ENCODE measurements at regions not wholly inside any gene's neighbourhood (a gene's known extent, or its start where the extent isn't known, plus 50 kb on each side); places are given as distances from the start of the nearest gene placed in this dataset.
A peak's percentile ranks its signal among the peaks of the same experiment; 100 is the strongest.

DNA sequence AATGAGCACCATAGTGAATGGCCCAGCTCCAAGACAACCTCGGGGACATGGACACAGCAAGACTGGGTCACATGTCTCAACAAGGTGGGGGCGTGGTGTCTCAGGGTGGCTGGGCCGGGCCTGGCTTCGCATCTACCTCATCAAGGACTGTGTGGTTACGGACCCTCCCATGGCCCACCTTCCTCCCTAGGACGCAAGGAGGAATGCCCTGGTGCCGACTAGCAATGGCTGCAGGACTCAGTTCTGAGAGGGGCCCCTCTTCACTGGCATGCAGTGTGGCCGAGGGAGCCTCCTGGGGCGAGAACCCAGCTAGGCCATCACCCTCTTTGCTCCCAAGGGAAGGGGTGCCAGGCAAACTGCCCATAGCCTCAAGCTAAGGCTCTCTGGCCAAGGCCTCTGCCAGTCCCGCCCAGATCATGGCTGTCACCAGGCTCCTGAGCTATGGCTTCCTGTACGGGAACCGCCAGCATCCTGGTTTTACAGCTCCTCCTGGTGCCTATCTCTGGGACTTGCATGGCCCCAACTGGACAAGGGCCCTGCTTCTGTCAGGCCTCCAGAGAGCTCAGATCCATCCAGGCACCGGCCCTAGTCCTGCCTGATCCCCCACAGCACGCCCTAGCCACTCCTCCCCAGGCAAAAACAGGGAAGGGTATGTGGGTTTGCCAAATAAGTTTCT, 218.0 kb upstream of the AGTR2 start:
- Histone ChIP-seq H3K36me3 (replicated peaks; ENCODE audit: insufficient read depth, low read depth) (no peaks in the 10 kb centered on the region), H3K4me3 (no peak overlapping the region), H3K27me3 (no peaks in the 10 kb centered on the region), H3K9me3 (ENCODE audit: low read depth) (no peaks in the 10 kb centered on the region), H2AFZ (no peak overlapping the region), H3K79me2 (peaks cover 88% of the 10 kb centered on the region), H3K4me2 (no peak overlapping the region), H3K27ac (no peak overlapping the region), H4K20me1 (ENCODE audit: insufficient read depth, poor library complexity, severe bottlenecking) (no peaks in the 10 kb centered on the region), H3K9me2 (replicated peaks; ENCODE audit: insufficient read depth) (no peaks in the 10 kb centered on the region), H3K4me1 (ENCODE audit: insufficient read depth) (peaks cover 4% of the 10 kb centered on the region)
- WGBS (ENCODE audit: low lambda C conversion rate, missing lambda C conversion rate), result 92% methylated on average over 14 of the region's 14 CpGs
- DNase-seq (ENCODE audit: low spot score), result no peak
- TF ChIP-seq, protein P1, sequence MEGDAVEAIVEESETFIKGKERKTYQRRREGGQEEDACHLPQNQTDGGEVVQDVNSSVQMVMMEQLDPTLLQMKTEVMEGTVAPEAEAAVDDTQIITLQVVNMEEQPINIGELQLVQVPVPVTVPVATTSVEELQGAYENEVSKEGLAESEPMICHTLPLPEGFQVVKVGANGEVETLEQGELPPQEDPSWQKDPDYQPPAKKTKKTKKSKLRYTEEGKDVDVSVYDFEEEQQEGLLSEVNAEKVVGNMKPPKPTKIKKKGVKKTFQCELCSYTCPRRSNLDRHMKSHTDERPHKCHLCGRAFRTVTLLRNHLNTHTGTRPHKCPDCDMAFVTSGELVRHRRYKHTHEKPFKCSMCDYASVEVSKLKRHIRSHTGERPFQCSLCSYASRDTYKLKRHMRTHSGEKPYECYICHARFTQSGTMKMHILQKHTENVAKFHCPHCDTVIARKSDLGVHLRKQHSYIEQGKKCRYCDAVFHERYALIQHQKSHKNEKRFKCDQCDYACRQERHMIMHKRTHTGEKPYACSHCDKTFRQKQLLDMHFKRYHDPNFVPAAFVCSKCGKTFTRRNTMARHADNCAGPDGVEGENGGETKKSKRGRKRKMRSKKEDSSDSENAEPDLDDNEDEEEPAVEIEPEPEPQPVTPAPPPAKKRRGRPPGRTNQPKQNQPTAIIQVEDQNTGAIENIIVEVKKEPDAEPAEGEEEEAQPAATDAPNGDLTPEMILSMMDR (IDR thresholded peaks at IDR 0.05; ENCODE audit: poor library complexity), result no peak
- TF ChIP-seq EZH2phosphoT487 (IDR thresholded peaks at IDR 0.05; ENCODE audit: low read depth, severe bottlenecking, unreplicated experiment), result no peak
- TF ChIP-seq EZH2 (IDR thresholded peaks at IDR 0.05; ENCODE audit: borderline replicate concordance), result no peak

DNA sequence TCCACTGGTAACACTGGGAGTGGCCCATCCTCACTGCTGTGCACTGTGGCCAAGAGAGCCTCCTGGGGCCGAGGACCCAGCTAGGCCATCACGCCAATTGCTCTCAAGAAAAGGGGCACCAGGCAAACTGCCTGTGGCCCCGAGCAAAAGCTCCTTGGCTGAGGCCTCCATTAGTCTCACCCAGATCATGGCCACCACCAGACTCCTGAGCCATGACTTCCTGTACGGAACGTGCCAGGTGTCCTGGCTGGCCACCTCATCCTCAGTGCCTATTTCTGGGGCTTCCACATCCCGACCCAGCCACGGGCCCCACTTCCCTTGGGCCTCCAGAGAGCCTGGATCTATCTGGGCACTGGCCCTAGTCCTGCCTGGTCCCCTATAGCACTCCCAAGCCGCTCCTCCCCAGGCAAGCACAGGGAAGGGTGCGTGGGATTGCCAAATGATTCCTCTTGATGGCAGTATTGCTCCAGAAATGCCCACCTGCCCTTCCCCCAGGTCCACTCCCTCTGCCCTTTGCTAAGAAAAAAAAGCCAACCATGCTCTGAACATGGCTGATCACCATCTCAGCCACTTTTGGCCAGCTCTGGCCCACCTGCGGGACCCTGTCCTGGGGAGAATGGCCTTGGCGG, 212.6 kb upstream of the AGTR2 start:
- TF ChIP-seq, protein P1 (IDR thresholded peaks at IDR 0.05; ENCODE audit: poor library complexity), result no peak
- TF ChIP-seq EZH2 (IDR thresholded peaks at IDR 0.05; ENCODE audit: borderline replicate concordance) (no peak), EZH2phosphoT487 (IDR thresholded peaks at IDR 0.05; ENCODE audit: low read depth, severe bottlenecking, unreplicated experiment) (no peak)
- Histone ChIP-seq H3K27ac (peak overlapping the region; percentile 60), H3K79me2 (peaks cover 88% of the 10 kb centered on the region), H3K9me2 (replicated peaks; ENCODE audit: insufficient read depth) (no peaks in the 10 kb centered on the region), H3K36me3 (replicated peaks; ENCODE audit: insufficient read depth, low read depth) (no peaks in the 10 kb centered on the region), H4K20me1 (ENCODE audit: insufficient read depth, poor library complexity, severe bottlenecking) (no peaks in the 10 kb centered on the region), H3K27me3 (no peaks in the 10 kb centered on the region), H3K4me2 (no peak overlapping the region), H2AFZ (no peak overlapping the region), H3K9me3 (ENCODE audit: low read depth) (no peaks in the 10 kb centered on the region), H3K4me1 (ENCODE audit: insufficient read depth) (peaks cover 7% of the 10 kb centered on the region), H3K4me3 (no peak overlapping the region)
- no peak for DNase-seq (ENCODE audit: low spot score)
- WGBS (ENCODE audit: low lambda C conversion rate, missing lambda C conversion rate), result 90% methylated on average over 11 of the region's 11 CpGs

DNA sequence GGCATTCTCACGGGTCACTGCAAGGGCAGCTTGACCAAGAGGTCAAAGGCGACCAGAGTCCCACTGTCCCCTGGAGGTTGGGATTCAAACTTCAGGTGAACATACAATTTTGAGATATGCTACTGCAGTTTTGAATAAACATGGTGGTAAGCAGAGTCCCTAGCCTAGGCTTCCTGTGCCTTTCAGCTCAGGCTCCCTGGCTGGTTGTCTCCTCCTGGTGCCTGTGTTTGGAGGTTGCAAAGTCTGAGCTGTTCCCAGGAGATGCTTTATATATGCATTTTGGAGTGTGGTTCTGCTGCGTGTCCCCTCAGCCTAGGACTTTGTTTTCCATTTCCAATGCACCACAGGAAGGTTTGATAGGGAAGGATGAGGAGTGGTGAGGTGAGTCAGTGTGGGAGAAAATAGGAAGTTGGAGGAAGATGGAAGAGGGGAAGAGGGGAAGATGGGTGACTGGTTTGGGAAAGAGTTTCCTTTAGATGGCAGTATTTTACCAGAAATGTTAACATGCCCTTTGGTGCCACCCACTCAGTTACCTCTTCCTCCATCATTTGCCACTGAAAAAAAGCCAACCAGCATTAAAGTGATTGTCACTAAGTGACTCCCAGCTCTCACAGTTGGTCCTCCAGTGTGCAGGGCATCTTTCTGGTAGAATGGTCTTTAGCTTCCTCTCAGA, 211.7 kb upstream of the AGTR2 start:
- TF ChIP-seq, protein P1 (IDR thresholded peaks at IDR 0.05; ENCODE audit: poor library complexity), result no peak
- TF ChIP-seq EZH2 (IDR thresholded peaks at IDR 0.05; ENCODE audit: borderline replicate concordance) (no peak), EZH2phosphoT487 (IDR thresholded peaks at IDR 0.05; ENCODE audit: low read depth, severe bottlenecking, unreplicated experiment) (no peak)
- peaks cover 7% of the 10 kb centered on the region for H3K4me1 ChIP-seq (ENCODE audit: insufficient read depth)
- peaks cover 89% of the 10 kb centered on the region for H3K79me2 ChIP-seq
- no peaks in the 10 kb centered on the region for H3K9me2 ChIP-seq (replicated peaks; ENCODE audit: insufficient read depth)
- no peak overlapping the region for H3K4me3 ChIP-seq
- H3K27me3 ChIP-seq, result no peaks in the 10 kb centered on the region
- no peak overlapping the region for H2AFZ ChIP-seq
- 74% methylated on average over 3 of the region's 3 CpGs for WGBS (ENCODE audit: low lambda C conversion rate, missing lambda C conversion rate)
- H3K9me3 ChIP-seq (ENCODE audit: low read depth), result no peaks in the 10 kb centered on the region
- no peak overlapping the region for H3K4me2 ChIP-seq
- DNase-seq (ENCODE audit: low spot score), result no peak
- H3K36me3 ChIP-seq (replicated peaks; ENCODE audit: insufficient read depth, low read depth), result no peaks in the 10 kb centered on the region
- no peak overlapping the region for H3K27ac ChIP-seq
- H4K20me1 ChIP-seq (ENCODE audit: insufficient read depth, poor library complexity, severe bottlenecking), result peaks cover 4% of the 10 kb centered on the region
